Duodenal mucosa (tissue), 2 donors: ENCODE measurements at regions not wholly inside any gene's neighbourhood (a gene's known extent, or its start where the extent isn't known, plus 50 kb on each side); places are given as distances from the start of the nearest gene placed in this dataset.

Source experiments
- H3K27ac ChIP-seq: one replicate; pipeline ENCODE4 v1.7.0; 2013; ENCODE audit warnings: low read depth, low read length
- H3K27me3 ChIP-seq, 2 donors: one replicate each; pipeline ENCODE4 v1.7.0; 2013; ENCODE audit warnings: low read length in 2 of 2, control low read depth in 1 of 2; ENCODE audit not compliant: insufficient read depth in 2 of 2, control insufficient read depth in 1 of 2
- H3K36me3 ChIP-seq, 2 donors: one replicate each; pipeline ENCODE4 v1.7.0; 2013; ENCODE audit warnings: low read length in 2 of 2, control low read depth in 1 of 2; ENCODE audit not compliant: insufficient read depth in 2 of 2, control insufficient read depth in 1 of 2
- H3K4me1 ChIP-seq, 2 donors: one replicate each; pipeline ENCODE4 v1.7.0; 2013; ENCODE audit warnings: low read length in 2 of 2, control low read depth in 1 of 2; ENCODE audit not compliant: insufficient read depth in 2 of 2, control insufficient read depth in 1 of 2
- H3K4me3 ChIP-seq, 2 donors: one replicate each; pipeline ENCODE4 v1.7.0; 2013; ENCODE audit warnings: low read length in 2 of 2, low read depth in 1 of 2
- H3K9ac ChIP-seq, 2 donors: one replicate each; pipeline ENCODE4 v1.7.0; 2013; ENCODE audit warnings: low read length in 2 of 2, low read depth in 1 of 2
- H3K9me3 ChIP-seq, 2 donors: one replicate each; pipeline ENCODE4 v1.7.0; 2013; ENCODE audit warnings: low read length in 2 of 2, control low read depth in 1 of 2; ENCODE audit not compliant: control insufficient read depth in 1 of 2

DNA sequence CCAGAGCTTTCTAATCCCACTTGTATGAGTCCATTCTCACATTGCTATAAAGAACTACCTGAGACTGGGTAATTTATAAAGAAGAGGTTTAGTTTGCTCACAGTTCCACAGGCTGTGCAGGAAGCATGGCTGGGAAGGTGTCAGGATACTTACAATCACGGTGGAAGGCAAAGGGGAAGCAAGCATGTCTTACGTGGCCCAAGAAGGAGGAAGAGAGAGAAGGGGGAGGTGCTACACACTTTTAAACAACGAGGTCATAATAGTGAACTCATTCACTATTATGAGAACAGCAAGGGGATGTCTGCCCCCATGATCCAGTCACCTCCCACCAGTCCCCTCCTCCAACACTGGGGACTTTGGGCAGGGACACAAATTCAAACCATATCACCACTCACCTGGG lies 67.8 kb downstream of the TTC32 start:
- Histone ChIP-seq H3K27ac (no peak overlapping the region), H3K27me3 (peaks cover 0 to 3% of the 10 kb centered on the region in 2 donors), H3K9ac (no peak overlapping the region), H3K9me3 (no peaks in the 10 kb centered on the region), H3K4me1 (no peaks in the 10 kb centered on the region), H3K4me3 (no peak overlapping the region), H3K36me3 (no peaks in the 10 kb centered on the region)

DNA sequence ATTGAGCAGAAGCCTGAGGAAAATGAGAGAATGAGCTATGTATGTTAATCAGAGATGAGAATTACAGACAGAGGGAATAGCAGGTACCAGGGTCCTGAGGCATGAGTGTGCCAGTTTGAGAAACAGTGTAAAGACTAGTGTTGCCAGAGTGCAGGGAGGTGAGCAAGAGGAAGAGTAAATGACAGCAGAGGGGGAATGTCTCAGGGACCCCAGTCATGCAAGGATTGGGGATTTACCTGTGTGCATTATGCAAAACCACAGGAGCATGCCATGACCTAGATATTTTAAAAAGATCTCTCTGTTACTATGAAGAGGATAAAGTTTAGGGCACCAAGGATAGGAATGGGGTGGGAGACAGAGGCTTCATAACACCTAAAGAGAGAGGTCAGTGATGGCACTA lies 72.1 kb downstream of the TTC32 start:
- H3K4me3 ChIP-seq = no peak overlapping the region
- H3K27me3 ChIP-seq = no peaks in the 10 kb centered on the region

DNA sequence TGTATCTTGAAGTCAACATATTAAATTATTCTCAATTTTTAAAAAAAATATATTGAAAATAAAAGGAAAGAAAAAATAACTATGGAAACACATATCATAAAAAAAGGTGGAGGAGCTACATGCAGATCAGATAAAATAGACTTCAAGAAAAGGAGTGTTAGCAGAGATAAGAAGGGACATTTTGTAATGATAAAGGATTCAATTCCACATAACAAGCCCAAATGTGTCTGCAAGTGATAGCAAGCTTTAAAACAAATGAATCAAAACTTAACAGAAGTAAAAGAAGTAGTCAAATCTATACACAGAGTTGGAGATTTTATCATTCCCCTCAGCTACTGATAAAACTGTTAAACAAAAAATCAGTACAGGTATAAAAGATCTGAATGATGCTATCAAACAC lies 74.9 kb downstream of the TTC32 start:
- Histone ChIP-seq H3K27me3 (no peaks in the 10 kb centered on the region), H3K9ac (no peak overlapping the region), H3K36me3 (no peaks in the 10 kb centered on the region), H3K27ac (no peak overlapping the region), H3K4me1 (no peaks in the 10 kb centered on the region), H3K4me3 (no peak overlapping the region), H3K9me3 (no peaks in the 10 kb centered on the region)

More for the DNA sequence above, 72.1 kb downstream of the TTC32 start:
- Histone ChIP-seq H3K9ac (no peak overlapping the region), H3K36me3 (no peaks in the 10 kb centered on the region), H3K9me3 (no peaks in the 10 kb centered on the region), H3K27ac (no peak overlapping the region), H3K4me1 (no peaks in the 10 kb centered on the region)

DNA sequence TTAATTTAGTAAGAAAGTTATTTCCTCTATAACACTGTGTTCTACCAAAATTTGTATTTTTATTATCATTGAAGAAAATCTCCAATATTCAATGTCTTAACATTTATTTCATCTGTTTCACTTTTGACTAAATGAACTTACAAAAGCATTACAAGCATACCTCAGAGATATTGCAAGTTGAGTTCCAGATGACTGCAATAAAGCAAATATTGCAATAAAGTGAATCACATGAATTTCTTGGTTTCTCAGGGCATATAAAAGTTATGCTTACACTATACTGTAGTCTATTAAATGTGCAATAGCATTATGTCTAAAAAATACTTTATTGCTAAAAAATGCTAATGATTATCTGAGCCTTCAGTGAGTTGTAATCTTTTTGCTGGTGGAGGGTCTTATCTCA lies 78.3 kb downstream of the TTC32 start:
- Histone ChIP-seq H3K9ac (no peak overlapping the region), H3K27me3 (no peaks in the 10 kb centered on the region), H3K27ac (no peak overlapping the region), H3K4me3 (no peak overlapping the region), H3K4me1 (no peaks in the 10 kb centered on the region), H3K9me3 (no peaks in the 10 kb centered on the region), H3K36me3 (no peaks in the 10 kb centered on the region)

DNA sequence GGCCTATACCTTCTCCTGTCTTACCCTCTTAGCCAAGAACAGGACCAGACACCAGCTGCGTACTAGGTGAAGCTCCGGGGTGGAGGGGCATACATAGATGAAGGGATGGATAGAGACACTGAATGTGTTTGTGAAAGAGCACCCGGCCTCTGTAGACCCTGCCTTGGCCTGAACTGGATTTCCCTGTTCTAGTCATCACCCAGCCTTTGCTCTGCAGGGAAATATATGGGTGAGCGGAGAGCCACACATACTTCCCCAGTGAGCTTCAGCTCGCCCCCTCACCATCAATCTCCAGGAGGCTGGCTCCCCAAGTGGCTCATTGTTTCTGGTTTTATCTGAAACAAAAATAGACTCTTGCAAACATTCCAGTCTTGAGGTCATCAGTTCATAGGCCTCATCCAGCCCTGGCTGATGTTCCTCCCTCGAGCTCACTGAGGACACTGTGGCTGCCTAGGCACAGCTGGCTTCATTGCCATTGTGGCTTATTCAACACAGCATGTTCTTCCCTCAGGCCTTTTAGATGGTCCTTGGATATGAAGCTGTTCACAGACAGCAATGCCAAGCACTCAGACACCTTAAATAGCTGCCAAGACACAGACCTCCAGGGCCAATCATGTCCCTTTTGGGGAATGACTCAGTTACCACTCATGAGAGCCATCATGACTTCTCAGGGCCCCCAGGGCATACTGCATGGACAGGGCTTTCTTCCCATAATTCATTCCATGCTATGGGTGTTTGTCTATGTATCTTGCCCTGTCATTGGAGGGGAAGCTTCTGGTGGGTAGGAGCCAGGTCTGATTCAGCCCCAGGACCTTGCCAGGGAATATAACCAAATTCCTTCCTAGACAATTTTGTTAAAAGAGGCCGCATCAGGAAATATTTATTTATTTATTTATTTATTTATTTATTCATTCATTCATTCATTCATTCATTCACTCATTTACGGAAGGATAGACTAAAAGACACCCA lies 82.4 kb downstream of the TTC32 start:
- H3K4me3 ChIP-seq = no peak overlapping the region
- H3K9ac ChIP-seq = no peak overlapping the region

DNA sequence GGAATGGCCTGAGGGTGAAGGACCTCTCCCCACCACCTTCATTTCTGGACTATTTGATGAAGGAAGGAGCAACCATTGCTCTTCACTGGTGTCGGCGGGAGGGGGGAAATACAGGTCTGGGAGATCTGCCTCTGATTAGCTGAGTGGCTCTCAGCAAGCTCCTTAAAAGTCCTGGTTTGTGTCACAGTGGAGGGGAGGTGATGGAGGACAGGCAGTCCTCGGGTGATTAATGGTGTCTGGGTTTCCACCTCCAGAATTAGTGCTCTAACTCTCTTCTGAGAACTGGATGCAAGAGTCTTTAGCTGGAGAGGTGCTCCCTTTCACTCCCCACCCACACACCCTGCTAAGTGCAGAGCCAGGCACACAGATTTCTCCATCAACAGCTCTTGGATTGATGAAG lies 83.2 kb downstream of the TTC32 start:
- no peaks in the 10 kb centered on the region for H3K27me3 ChIP-seq
- no peaks in the 10 kb centered on the region for H3K36me3 ChIP-seq
- H3K9ac ChIP-seq = no peak overlapping the region
- H3K9me3 ChIP-seq = no peaks in the 10 kb centered on the region
- no peak overlapping the region for H3K27ac ChIP-seq
- H3K4me1 ChIP-seq = no peaks in the 10 kb centered on the region
- H3K4me3 ChIP-seq = no peak overlapping the region

More for the DNA sequence above, 82.4 kb downstream of the TTC32 start:
- no peaks in the 10 kb centered on the region for H3K27me3 ChIP-seq
- no peaks in the 10 kb centered on the region for H3K4me1 ChIP-seq
- H3K36me3 ChIP-seq = no peaks in the 10 kb centered on the region
- no peak overlapping the region for H3K27ac ChIP-seq
- no peaks in the 10 kb centered on the region for H3K9me3 ChIP-seq

DNA sequence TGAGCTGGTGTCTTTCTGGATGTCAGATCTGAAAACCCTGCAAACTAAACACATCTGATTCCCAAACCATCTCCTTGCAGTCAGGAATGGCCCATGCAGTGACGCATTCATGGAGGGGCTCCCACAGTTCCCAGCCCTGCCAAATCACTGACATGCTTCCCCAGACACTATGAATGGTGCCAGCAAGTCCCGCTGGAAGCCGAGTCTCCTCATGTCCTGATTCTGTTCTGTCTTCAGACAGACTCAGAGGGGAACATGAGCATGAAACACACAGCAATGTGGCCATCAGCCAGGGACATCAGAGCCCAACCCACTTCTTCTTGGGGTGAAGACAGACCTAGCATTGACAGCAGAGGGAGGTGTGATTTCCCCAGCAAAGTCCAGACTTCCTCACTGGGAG lies 83.7 kb downstream of the TTC32 start:
- Histone ChIP-seq H3K4me1 (no peaks in the 10 kb centered on the region), H3K9me3 (no peaks in the 10 kb centered on the region), H3K4me3 (no peak overlapping the region), H3K27ac (no peak overlapping the region), H3K9ac (no peak overlapping the region), H3K27me3 (no peaks in the 10 kb centered on the region), H3K36me3 (no peaks in the 10 kb centered on the region)

DNA sequence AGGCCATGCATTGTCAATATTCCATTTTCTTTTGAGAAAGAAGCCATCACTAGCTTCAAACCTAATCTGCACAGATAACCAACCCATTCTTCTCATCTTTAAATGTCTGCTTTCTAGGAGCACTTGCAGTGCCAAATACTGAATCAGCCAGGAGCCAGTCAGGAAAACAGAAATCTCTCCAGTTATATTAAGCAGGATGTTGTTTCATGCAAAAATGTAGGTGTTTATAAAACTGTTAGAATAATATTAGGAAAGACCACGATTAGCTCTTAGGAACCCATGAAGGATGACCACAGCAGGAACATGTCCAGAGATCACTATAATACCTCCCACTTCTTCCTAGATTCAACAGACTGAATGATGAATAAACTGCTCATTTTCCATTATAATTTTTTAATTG lies 86.0 kb downstream of the TTC32 start:
- H3K4me1 ChIP-seq = no peaks in the 10 kb centered on the region
- H3K27ac ChIP-seq = no peak overlapping the region

DNA sequence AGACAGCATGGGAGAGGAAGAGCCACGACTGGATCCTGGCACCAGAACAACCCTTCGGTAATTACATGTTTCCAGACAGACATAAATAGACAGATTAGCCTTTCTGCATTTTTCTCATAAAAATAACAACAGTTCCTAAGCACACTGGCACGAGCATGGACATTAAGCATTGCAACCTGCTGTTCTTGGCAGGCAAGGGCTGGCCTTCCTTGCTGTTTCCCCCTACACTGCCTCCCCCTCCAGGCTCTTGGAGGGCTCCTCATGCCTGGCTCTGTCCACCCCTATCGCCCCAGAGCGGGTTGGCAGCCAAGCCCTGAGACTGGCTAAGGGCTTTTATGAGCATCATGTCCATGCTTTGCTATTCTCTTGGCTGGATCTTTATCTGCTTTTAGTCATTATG lies 89.6 kb downstream of the TTC32 start:
- Histone ChIP-seq H3K9me3 (no peaks in the 10 kb centered on the region), H3K27me3 (no peaks in the 10 kb centered on the region), H3K36me3 (no peaks in the 10 kb centered on the region), H3K27ac (no peak overlapping the region), H3K4me1 (no peaks in the 10 kb centered on the region), H3K9ac (no peak overlapping the region), H3K4me3 (no peak overlapping the region)

More for the DNA sequence above, 86.0 kb downstream of the TTC32 start:
- Histone ChIP-seq H3K27me3 (no peaks in the 10 kb centered on the region), H3K9me3 (no peaks in the 10 kb centered on the region), H3K4me3 (no peak overlapping the region), H3K36me3 (no peaks in the 10 kb centered on the region), H3K9ac (no peak overlapping the region)

DNA sequence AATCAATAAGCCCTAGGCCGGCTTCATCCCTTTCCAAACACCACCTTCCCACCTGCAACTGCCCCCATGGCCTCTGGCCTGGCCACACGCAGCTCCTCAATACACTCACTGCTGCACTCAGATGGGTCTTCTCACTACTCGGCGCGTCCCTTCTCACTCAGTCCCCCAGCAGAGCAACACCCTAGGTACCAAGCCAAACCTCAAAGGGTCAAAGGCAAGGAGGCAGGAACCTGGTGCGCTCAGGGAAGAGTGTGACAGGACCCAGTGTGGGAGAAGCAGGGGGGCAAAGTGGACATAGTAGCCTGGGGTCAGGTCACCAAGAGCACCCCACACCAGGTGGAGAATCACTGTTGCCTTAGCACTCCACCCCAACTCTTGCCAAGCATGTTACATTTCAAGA lies 90.6 kb downstream of the TTC32 start:
- H3K36me3 ChIP-seq = no peaks in the 10 kb centered on the region
- H3K9me3 ChIP-seq = no peaks in the 10 kb centered on the region
- H3K9ac ChIP-seq = no peak overlapping the region
- no peaks in the 10 kb centered on the region for H3K27me3 ChIP-seq
- H3K4me3 ChIP-seq = no peak overlapping the region
- no peak overlapping the region for H3K27ac ChIP-seq
- no peaks in the 10 kb centered on the region for H3K4me1 ChIP-seq
